ENCODE measurements at regions not wholly inside any gene's neighbourhood (a gene's known extent, or its start where the extent isn't known, plus 50 kb on each side); places are given as distances from the start of the nearest gene placed in this dataset.

DNA sequence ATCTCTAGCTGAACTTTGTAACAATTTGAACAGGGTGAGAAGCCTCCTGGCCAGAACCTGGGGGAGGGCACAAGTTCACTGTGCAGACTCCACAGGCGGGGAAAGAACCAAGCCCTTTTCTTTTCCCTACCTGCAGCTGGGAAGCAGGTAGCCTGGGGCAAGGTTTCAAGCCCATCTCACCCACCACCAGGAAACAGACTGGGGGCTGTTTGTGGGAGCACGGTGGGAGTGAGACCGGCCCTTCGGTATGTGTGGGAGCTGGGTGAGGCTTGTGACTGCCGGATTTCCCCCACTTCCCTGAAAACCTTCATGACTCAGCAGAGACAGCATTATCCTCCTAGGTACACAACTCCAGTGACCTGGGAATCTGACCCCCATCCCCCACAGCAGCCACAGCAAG, 211.7 kb downstream of the ZNF674 start:
- TF ChIP-seq POLR2A (IDR thresholded peaks at IDR 0.05) (no peak), POLR2AphosphoS5 (IDR thresholded peaks at IDR 0.05) (no peak), EP300 (IDR thresholded peaks at IDR 0.05) (no peak)
- TF ChIP-seq, protein P1, sequence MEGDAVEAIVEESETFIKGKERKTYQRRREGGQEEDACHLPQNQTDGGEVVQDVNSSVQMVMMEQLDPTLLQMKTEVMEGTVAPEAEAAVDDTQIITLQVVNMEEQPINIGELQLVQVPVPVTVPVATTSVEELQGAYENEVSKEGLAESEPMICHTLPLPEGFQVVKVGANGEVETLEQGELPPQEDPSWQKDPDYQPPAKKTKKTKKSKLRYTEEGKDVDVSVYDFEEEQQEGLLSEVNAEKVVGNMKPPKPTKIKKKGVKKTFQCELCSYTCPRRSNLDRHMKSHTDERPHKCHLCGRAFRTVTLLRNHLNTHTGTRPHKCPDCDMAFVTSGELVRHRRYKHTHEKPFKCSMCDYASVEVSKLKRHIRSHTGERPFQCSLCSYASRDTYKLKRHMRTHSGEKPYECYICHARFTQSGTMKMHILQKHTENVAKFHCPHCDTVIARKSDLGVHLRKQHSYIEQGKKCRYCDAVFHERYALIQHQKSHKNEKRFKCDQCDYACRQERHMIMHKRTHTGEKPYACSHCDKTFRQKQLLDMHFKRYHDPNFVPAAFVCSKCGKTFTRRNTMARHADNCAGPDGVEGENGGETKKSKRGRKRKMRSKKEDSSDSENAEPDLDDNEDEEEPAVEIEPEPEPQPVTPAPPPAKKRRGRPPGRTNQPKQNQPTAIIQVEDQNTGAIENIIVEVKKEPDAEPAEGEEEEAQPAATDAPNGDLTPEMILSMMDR (IDR thresholded peaks at IDR 0.05): no peak

DNA sequence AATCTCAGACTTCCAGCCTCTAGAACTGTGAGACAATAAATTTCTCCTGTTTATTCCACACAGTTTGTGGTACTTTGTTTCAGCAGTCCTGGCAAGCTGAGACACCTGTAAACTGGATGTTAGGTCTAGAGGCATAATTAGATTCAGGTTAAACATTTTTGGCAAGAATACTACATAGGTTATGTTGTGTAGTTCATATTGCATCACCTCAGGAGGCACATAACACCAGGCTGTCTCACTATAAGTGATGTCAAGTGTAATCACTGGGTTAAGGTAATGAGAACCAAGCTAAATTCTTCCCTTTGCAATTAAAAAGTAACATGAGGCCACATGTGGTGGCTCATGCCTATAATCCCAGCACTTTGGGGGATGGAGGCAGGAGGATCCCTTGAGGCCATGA, 214.2 kb downstream of the ZNF674 start:
- Histone ChIP-seq H3K36me3 (no peaks in the 10 kb centered on the region), H3K4me3 (no peak overlapping the region), H3K9me3 (no peaks in the 10 kb centered on the region), H3K27ac (no peak overlapping the region), H3K27me3 (no peaks in the 10 kb centered on the region), H3K4me1 (peaks cover 0 to 10% (median 3%) of the 10 kb centered on the region in 4 donors)
- TF ChIP-seq, protein P1 (IDR thresholded peaks at IDR 0.05): no peak
- TF ChIP-seq POLR2AphosphoS5 (IDR thresholded peaks at IDR 0.05) (no peak), EP300 (IDR thresholded peaks at IDR 0.05) (no peak), POLR2A (IDR thresholded peaks at IDR 0.05) (no peak)
- DNase-seq (no peak), ATAC-seq (ENCODE audit: low FRiP score in 2 of 2) (no peak)

More for the DNA sequence above, 211.7 kb downstream of the ZNF674 start:
- Histone ChIP-seq H3K4me1 (no peaks in the 10 kb centered on the region), H3K27ac (no peak overlapping the region), H3K9me3 (no peaks in the 10 kb centered on the region), H3K36me3 (no peaks in the 10 kb centered on the region), H3K4me3 (no peak overlapping the region), H3K27me3 (no peaks in the 10 kb centered on the region)
- DNase-seq: no peak
- ATAC-seq (ENCODE audit: low FRiP score in 2 of 2): no peak
- WGBS, 2 donors: 89 to 100% methylated on average over 3 to 5 of the region's 5 CpGs

DNA sequence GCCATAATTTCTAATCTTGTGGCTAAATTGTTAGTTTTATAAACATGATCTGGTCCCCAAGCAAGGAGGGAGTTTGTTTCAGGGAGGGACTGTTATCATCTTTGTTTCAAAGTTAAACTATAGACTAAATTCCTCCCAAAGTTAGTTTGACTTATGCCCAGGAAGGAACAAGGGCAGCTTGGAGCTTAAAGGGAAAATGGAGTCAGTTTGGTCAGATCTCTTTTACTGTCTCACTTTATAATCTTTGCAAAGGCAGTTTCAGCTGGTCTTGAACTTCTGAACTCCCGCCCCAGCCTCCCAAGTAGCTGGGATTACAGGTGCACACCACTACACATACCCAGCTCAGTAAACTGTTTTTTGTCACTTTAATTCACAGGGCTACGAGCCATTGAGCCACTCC, 214.7 kb downstream of the ZNF674 start:
- H3K9me3 ChIP-seq: no peaks in the 10 kb centered on the region
- TF ChIP-seq EP300 (IDR thresholded peaks at IDR 0.05): no peak
- TF ChIP-seq, protein P1 (IDR thresholded peaks at IDR 0.05): no peak
- TF ChIP-seq POLR2AphosphoS5 (IDR thresholded peaks at IDR 0.05): no peak
- TF ChIP-seq POLR2A (IDR thresholded peaks at IDR 0.05): no peak
- H3K36me3 ChIP-seq: no peaks in the 10 kb centered on the region
- H3K4me3 ChIP-seq: no peak overlapping the region
- H3K4me1 ChIP-seq: peaks cover 0 to 13% (median 3%) of the 10 kb centered on the region in 4 donors
- DNase-seq: no peak
- no peak overlapping the region for H3K27ac ChIP-seq
- no peak for ATAC-seq (ENCODE audit: low FRiP score in 2 of 2)
- 59% methylated on average over 2 of the region's 2 CpGs; no CpG with 5 or more reads in 1 of the 2 donors for WGBS, 2 donors
- no peaks in the 10 kb centered on the region for H3K27me3 ChIP-seq

DNA sequence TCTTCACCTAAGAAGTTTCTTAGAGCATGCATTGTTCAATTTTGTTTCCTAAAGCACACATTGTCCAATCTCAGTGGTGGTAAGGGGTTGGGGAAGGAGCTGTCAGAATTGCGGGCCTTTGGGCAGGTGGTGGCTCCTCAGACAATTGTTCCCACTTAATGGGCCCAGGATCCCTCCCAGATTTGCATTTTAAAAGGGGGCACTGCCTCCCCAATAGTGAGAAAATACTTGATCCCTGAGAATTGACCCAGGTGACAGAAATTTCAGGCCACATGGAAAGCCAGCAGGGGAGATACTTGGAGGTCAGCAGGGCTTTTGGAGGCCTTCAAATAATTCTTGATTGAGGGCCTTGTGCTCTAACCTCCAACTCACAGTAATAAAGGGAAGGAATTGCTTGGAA, 217.1 kb downstream of the ZNF674 start:
- no peak for ATAC-seq (ENCODE audit: low FRiP score in 2 of 2)
- H3K4me1 ChIP-seq: peaks cover 0 to 21% (median 3%) of the 10 kb centered on the region in 4 donors
- 68 to 78% methylated on average over 1 of the region's 1 CpG for WGBS, 2 donors
- TF ChIP-seq EP300 (IDR thresholded peaks at IDR 0.05) (no peak), POLR2A (IDR thresholded peaks at IDR 0.05) (no peak), POLR2AphosphoS5 (IDR thresholded peaks at IDR 0.05) (no peak)
- TF ChIP-seq, protein P1 (IDR thresholded peaks at IDR 0.05): no peak
- no peak overlapping the region for H3K4me3 ChIP-seq
- H3K27me3 ChIP-seq: no peaks in the 10 kb centered on the region
- no peaks in the 10 kb centered on the region for H3K36me3 ChIP-seq
- no peaks in the 10 kb centered on the region for H3K9me3 ChIP-seq
- H3K27ac ChIP-seq: no peak overlapping the region
- no peak for DNase-seq

DNA sequence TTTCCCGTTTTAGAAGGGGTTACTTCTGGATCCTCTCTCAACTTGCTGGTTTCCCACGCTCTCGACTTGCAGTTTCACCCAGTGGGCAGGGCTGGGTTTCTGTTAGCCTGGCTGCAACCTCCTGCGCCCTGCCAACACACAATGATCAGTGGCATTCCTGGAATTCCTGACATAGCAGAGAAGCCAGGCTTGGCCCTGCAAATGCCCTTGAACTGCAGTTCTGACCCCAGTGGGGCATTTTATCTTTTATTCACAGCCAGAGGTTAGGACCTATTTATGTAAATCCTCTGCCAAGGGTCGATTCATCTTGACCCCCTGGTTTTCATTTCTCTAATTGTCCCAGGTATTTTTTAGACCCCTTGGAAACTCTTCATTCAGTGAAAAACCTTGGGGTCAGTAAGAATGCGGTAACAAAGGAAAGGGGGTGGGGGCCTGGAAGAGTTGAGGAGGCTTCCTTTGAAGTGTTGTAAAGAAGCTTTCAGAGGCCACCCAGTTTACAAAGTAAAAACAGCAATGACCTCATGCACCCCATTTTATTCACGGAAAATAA, 217.6 kb downstream of the ZNF674 start:
- H3K9me3 ChIP-seq: no peaks in the 10 kb centered on the region
- TF ChIP-seq EP300 (IDR thresholded peaks at IDR 0.05) (no peak), POLR2A (IDR thresholded peaks at IDR 0.05) (no peak), POLR2AphosphoS5 (IDR thresholded peaks at IDR 0.05) (no peak)
- TF ChIP-seq, protein P1 (IDR thresholded peaks at IDR 0.05): no peak
- peak overlapping the region in 3 of 4 donors; percentile 25 to 44 (median 30) for H3K27ac ChIP-seq
- DNase-seq (peak in 1 of 2 donors; percentile 33), ATAC-seq (ENCODE audit: low FRiP score in 2 of 2) (peak in 1 of 2 donors; percentile 78)
- H3K36me3 ChIP-seq: no peaks in the 10 kb centered on the region
- H3K4me3 ChIP-seq: peak overlapping the region in 2 of 4 donors; percentile 3 to 24
- 16 to 26% methylated on average over 5 to 7 of the region's 7 CpGs for WGBS, 2 donors
- peaks cover 0 to 21% (median 3%) of the 10 kb centered on the region in 4 donors for H3K4me1 ChIP-seq
- no peaks in the 10 kb centered on the region for H3K27me3 ChIP-seq
